Suppressor macrophage (primary cell): ENCODE measurements at regions not wholly inside any gene's neighbourhood (a gene's known extent, or its start where the extent isn't known, plus 50 kb on each side); places are given as distances from the start of the nearest gene placed in this dataset.

Experiments
- DNase-seq, 4 experiments: peaks; one replicate each; pipeline ENCODE4 v3.0.0-alpha.2; 2020 to 2022

DNA sequence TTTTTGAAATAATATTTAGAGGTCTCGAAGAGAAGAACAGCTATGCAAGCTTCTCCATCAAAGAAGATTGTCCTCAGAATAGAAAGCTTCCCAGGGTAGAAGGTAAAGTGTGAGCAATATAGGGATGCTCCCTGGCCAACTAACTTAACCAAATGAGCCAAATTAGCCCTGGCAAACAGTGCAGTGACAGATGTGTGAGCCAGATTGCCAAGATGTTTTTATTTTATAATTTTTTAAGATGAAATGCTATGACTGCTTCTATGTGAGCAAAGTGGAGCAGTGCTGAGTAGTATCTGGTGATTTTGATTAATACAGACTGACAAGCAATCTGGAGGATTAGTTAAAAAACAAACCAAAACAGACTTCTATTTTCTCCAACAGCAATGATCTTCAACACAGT lies 202.1 kb downstream of the NOVA1 start:
- no peak for DNase-seq

DNA sequence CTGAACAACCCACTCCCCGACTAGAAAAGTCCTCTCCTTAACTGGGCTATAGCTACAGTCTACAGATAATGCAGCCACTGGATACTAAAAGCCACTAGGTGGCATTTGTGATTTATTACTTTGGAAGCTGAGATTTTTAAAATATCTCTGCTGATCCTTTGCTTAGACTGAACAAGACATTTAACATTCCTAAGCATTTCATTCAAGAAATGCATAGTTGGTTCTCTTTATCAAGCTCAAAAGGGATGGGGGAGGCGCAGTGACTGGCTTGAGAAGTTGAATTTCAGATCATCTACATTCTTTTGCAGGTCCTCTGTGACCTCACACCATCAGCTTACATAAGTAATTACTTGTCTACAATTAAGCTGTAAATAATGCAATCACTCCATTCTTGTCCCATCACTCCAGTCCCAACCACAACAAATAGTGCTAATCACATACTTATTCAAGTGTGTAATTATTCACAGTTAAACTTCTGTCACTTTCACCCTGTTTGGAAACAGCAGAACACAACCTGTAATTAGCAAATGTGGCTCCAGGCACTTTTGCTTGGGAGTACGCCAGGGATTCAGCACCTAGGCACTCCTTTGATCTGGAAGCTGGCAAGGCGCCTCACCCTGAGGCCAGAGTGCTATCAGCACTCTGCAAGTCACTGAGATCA lies 203.6 kb downstream of the NOVA1 start:
- no peak for DNase-seq

DNA sequence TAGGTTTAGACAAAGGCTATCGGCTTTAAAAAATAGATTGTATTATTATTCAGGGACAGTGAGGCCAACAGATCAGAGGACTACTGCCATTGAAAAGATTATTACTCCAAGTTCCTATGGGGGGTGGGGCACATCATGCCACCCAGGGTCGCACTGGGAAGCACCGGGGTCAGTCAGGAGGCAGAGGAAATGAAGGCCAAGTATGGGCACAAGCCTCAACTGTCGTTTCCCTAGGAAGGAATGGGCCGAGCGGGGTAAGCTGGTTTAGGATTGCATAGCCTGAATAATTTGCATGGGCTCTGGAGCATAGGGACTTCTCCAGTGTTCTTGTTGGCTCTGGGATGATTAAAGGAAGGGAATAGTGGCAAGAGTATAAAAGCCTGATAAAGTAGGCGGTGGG lies 205.3 kb downstream of the NOVA1 start:
- no peak for DNase-seq

DNA sequence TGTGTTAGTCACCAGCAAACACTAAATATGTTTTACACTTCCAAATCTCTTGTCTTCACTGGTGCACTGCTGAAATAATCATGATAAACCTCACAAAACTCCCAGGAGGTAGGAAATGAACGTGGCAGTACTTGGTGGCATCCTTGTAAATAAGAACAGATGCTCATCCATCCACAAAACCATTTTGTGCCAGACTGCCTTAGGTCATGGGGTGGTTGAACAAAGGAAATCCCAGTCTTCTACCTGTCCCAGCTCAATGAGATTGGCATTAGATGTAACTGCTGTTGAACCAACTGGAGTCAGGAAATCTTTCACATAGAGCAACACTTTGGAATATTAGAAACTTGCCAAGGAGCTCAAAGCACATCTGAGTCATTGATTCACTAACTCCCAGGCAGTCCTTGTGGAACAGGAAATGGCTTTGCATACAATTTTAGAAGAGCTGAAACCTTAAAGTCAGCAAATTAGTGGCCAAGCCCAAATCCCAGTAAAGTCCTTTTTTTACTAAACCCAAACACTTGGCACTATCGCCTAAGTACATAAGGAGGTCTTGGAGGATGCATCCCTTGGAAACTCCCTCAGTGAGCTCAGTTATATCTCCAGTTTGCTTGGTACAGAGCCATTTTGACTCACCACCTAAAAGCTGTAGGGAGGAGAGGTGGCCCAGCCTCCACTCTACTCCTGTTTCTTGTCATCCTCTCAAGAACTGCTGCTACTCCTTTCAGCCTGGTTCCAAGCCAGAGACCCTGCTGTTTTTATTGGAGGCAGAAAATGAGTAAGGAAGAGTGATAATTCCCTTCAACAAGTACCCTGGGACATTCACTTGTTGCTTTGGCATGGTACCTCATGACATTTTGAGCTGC lies 208.0 kb downstream of the NOVA1 start:
- no peak for DNase-seq

DNA sequence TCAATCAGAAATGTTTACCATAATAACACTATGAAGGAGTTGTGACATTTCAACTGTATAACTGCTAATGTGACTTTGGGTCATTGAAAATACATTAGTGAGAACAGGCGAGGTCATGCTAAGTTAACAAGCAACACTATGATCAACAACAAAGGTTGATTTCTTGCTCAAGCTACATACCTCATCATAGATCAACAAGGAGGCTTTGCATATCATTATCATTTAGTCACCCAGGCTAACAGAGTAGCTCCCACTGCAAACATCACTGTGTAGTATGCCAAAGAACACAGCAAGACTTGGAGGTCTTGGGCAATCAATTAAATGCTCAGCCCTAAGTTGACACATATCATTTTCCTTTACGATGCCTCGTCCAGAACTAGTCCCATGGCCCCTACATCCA lies 212.5 kb downstream of the NOVA1 start:
- no peak for DNase-seq

DNA sequence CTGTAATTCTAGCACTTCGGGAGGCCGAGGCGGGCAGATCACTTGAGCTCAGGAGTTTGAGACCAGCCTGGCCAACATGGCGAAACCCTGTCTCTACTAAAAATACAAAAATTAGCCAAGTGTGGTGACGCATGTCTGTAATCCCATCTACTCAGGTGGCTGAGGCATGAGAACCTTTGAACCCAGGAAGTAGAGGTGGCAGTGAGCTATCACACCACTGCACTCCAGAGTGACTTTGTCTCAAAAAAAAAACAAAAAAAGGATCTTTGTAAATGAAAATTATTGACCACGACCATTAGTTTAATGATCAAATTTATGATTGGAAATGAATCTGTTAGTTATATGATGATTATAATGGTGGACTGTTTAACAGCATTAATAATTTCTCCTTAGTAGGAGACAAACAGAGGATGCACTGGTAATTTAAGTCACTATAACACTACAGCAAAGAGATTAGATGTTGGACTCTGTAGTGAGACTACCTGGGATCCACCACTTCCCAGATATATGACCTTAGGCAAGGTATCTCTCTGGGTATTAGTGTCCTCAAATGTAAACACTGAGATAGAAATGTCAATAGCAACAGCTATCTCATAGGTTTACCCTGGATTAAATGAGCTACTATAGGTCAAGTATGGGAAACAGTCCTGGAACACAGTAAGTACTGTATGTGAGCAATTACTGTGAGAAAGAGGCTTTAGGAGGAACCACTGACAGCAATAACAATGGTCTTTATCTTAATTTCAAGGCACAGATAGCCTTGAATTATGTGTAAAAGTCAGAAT lies 214.7 kb downstream of the NOVA1 start:
- no peak for DNase-seq

DNA sequence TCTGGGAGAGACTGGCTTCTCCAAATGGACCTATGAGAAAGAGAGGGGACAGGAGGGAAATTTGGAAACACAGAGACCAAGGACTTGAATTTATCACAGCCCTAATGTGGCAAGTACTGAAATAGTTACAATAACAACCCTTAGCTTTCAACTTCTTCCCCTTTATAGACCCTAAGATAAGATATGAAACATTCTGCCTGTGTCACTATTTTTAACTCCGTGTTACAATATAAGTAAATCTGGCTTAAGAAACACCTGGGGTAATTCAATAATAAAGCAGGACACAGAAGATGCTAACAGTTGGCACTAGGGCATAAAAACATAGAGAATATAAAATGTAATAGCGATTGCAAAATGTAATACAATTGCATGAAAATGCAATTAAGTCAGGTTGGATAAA lies 216.4 kb downstream of the NOVA1 start:
- no peak for DNase-seq

DNA sequence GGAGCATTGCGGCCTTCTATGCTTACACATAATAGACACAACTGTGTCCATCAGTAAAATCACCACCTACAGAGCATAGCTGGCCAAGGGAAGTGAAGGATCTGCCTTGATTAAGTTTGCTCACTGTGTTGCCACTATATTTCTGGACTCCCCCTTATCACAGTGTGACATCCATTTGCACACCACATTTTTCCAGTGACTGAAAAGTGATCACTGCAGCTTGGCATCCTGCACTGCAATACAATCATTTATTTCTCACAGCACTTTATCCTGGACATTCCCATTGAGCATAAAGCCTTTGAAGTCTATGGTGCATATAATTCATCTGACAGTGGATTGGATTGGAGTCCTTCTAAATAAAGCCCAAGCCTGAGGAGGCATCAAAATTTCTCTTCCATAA lies 217.2 kb downstream of the NOVA1 start:
- DNase-seq: no peak

DNA sequence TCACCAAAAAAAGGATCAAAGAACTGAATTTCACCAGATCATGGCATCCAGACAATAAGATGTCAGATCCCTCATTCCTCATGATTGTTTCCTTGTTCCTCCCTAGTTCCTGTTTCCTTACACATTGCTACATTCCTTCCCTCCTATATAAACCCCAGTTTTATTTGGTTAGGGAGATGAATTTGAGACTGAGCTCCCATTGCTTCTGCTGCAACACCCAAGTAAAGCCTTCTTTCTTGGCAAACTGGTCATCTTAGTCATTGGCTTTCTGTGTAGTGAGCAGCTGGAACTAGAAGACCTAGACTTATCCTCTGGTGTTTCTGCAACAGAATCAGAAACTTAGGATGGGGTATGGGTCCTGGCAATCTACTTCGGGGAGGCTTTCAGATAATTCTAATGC lies 217.9 kb downstream of the NOVA1 start:
- no peak for DNase-seq

DNA sequence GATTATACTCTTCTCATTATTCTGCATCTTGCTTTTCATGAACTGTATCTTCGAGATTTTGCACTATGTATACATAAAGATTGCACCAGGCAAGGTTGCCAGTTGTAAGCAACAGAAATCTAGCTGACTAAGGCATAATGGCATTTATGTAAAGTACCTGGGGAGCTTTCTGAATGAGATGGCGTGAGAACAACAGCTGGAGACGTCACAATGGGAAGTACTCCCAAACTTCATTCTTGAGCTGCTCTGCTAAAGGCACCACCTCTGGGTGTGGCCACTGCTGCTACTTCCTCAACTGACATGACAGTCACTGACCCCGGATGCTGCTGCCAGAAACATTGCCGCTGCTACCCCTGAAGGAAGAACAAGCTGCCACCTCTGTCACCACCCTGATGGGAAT lies 220.7 kb downstream of the NOVA1 start:
- DNase-seq: no peak

DNA sequence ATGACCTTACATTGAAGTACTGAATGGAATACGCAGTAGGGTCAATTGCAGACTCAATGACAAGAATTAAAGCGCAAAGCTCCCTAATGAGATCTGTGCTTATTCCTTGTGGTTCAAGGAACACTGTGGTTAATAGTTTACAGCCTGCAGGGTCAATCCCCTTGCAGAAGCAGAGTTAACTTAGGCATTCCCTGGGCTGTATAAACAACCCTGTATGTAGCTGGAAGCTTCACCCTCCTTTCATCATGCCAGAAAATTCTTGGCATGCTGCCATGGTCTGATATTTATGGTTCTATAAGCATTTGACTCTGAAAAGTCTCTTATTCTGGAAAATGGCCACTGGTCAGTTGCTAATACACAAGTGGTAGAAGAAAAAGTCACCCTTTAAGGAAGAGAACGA lies 227.7 kb downstream of the NOVA1 start:
- no peak for DNase-seq

DNA sequence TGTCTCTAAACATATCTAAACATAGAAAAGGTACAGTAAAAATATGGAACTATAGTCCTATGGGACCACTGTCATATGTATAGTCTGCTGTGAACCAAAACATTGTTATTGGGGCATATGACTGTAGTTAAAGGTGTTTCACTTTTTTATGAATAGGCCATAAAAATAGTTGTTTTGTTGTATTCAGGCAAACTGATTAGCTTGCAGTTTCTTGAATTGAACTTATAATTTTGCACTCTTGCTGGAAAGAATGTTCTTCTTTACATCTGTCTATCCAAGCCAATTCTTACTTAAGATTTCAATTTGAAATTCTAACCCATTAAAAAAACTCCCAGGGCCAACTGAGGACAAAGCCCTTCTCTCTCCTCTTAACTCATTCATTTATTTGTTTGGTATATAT lies 234.1 kb downstream of the NOVA1 start:
- DNase-seq: no peak

DNA sequence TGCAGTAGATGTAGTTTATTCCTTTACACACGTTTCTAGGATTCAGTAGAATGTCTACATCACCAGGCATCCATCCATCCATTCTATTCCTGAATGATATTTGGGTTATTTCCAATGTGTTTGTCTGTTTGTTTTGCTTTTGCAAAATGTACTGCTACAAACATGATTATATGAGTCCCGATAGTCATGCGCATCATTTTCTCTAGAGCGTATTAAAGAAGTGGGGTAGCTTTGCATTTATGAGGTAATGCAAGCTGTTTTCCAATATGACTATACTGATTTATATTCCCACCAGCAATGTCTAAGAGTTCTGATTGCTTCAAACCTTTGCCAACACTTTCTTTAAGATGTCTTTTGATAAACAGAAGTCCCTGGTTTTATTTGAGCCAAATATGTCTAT lies 253.2 kb downstream of the NOVA1 start:
- DNase-seq: no peak

DNA sequence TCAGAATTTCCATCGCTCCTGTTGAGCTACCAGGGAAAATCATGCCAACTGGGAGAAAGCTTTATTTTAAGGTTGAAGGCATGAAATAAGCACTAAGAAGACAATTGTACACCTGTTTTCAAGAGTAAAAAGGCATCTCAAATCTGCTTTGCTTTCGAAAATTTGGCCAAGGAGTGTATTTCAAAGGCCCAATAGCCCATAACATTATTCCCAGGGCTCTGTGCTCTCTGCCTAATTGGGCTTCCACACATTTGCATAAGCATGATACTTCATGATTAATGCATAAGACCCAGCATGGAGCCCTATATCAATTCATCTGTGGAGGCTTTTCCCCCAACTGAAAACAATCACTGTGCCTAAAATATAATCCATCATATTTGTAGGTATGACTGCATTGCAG lies 258.5 kb downstream of the NOVA1 start:
- no peak for DNase-seq

DNA sequence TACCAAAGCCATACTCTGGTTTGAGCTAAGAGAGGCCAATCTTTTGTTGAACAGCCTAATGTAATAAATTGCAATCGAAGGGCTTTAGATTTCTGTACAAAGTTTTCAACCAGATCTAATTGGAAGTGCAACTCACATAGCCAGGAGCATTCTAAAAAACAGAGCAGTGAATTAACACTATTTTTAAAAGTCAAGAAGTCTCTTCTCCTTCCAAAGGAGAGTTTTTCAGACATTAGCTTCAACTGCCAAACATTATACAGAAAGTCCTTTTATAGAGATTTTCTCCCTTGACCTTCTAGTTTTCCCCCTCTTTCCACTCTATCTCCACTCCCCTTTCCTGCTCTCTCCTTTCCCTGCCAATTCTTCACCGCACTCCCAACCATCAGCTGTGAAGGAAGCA lies 259.6 kb downstream of the NOVA1 start:
- DNase-seq: no peak

DNA sequence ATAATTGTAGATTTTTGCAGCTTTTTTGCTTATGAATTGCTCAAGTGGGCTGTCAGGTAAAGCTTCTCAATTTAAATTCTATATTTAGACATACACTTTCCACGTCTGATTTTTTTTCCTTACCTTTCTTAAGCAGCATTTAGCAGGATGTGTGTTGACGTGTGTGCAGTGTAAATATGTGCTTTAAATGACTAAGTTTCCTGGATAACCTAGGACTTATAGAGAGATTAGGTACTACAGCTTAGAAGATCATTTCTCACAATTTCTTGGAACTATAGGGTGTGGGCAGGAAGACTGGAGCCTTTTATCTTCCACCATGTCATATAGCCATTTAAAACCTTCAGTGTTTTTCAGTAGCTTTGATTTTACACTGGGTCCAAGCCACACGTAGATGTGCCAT lies 263.5 kb downstream of the NOVA1 start:
- no peak for DNase-seq

DNA sequence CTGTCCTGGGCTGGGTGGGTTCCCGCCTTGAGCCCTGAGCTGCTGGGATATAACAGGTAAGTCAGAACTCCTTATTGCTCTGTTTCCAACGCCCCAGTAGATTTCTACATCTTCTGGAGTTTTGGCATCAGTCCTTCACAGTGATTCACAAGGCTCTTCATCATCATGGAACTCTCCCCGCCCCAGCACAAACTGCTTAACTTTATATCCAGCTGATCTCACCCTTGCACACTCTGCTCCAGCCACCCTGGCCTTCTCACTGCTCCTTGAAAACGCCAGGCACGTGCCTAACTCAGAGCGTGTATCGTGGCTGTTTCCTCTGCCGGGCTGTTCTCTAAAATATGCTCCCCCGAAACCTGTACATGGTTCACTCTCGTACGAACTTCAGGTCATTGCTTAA lies 264.9 kb downstream of the NOVA1 start:
- DNase-seq: no peak

DNA sequence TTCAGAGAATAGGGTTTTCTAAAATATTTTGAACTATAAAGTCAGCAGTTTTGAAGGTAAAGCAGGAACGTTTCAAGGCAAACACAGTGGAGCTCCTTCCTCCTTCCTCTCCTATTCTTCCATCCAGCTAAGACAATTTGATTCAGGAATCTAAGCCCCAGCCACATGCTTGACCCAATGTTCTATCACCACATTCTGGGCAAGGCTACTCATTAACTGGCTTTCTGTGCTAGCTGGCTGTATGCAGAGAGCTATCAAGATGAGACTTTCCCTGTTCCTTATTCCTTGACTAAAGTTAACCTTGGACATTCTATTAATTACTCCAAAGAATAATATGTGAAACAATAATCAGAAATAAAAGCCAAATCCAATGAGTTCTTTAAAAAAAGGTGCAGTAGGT lies 266.9 kb downstream of the NOVA1 start:
- DNase-seq: no peak

DNA sequence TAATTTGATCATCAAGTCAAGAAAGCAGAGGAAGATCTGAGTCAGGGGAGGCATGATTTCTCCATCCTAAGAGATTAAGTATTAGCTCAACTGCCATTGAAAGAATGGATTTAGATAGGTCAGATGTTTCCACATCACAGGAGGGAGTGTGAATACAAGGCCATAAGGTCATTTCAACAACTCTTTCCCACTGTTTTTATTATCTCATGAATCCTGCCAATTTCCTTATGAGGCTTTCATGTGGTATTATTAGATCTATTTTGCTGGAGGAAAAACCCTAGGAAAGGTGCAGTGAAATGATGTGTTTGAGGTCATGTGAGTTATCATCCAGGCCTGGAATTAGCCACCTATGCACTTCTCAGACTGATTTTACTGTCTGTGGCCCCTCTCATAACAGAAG lies 269.0 kb downstream of the NOVA1 start:
- no peak for DNase-seq

DNA sequence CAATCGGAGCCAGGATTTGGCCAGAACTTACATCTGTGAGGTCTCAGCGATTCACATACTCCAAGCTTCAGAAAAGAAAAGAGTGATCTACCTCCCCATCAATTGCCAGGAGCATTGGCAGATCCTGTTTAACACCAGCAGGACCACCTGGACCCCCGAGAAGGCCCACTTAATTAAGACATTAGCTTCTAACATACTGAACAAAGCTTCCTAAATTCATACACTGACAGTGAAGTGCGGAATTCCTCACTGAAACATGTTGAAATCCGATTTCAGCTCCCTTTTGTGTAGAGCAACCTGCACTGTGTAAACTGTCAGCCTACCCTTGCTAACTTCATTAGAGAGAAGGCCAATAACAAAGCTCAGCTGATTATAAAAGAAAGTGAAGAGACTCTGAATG lies 274.0 kb downstream of the NOVA1 start:
- DNase-seq: no peak

DNA sequence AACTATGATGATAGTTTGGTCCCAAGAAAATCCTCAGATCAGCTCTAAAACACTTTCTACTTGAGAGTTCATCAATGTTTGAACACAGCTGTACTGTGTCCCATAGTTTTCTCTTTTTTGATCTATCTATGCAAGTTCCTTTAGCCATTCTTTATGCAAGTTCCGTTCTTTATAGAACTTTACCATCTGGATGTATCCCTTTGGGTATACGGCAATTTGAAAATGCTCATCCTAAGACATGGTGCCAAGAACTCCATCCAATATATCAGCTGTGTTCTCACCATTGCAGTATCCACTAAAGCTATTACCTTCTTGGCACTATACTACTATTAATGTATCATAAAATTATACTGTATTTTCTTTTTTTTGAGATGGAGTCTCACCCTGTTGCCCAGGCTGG lies 276.9 kb downstream of the NOVA1 start:
- DNase-seq: no peak

DNA sequence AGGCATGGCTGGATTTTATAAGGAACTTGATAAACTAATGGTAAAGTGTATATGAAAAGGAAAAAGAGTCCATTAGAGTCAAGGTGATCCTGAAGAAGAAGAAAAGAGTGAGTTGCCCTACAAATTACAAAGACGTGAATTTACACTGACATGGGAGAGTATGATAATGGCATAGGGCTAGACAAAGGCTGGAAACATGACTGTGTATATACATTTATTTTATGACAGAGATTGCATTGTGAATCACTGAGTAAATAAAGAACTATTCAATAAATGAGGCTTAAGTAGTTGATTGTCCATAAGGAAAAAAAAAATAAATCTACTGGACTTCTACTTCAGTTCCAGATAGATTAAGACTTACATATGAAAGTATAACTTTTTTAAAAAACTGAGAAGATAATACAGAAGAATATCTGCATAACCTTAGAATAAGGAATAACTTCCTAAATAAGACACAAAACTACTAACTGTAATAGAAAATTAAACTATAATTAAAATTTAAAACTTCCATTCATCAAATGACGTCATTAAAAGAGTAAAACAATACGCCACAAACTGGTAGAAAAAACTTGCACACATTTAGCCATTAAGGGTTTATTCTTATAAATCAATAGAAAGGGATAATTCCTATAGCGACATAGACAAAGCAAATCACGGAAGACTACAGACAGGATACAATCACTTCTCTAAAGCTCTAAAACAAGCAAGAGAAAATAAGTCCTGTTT lies 278.5 kb downstream of the NOVA1 start:
- no peak for DNase-seq

DNA sequence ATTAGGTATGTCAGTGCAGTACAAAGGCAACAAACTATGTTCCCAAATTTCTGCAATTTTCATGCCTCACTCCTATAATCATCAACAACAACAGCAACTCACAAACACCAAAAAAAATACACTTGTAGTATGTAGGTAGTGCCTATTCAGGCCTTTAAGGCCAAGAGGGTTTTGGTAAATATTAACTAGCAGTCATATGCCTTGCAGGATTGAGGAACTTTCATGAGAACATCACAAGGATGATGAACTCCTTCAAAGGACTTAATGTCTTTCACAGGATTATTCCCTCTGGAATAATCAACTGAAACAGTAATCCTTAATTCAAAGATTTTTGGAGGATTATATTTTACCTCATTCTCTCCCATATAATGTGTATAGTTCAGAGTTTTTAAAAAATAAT lies 293.8 kb downstream of the NOVA1 start:
- no peak for DNase-seq
